ENCODE measurements at regions not wholly inside any gene's neighbourhood (a gene's known extent, or its start where the extent isn't known, plus 50 kb on each side); places are given as distances from the start of the nearest gene placed in this dataset.

DNA sequence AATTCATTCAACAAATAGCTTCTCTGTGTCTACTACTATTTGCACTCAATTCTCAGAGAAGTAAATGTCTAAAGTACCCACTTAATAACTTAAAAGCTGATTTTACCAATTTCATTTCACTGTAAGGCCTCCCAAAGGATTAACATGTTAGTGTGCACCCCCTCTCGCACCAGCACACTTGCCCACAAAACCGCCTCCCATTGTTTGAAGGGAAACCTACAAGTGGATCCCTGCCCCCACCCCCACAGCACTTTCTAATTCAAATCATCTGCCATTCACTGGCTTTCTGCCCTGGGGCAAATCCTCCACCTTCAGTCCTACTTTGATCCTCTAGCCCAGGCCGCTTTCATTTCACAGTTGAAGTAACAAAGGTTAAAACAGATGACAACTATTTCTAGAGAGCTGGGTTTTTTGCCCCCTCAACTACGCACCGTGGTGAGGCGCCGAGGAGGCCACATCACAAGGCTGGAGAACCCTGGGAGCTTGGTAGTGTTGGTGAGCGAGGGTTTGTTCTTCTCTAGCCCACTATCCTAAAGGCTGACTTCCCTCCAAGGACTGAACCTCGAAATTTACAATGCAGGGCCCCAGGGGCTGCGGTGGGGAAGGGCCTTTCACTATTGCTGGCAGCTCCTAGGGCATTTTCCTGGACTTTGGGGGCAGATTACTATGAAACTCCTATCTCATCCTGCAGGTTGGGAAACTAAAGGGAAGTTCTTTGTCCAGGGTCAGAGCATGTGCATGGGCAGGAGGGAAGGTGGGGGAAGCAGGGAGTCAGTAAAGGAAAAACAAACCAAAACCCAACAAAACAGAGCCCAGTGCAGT lies 517.4 kb upstream of the ZMIZ1 start:
- Histone ChIP-seq H3K4me3 (no peak overlapping the region), H3K27ac (peak overlapping the region in 1 of 2 donors; percentile 86)
- no peak for DNase-seq (ENCODE audit: low spot score)
- TF ChIP-seq, protein P1, sequence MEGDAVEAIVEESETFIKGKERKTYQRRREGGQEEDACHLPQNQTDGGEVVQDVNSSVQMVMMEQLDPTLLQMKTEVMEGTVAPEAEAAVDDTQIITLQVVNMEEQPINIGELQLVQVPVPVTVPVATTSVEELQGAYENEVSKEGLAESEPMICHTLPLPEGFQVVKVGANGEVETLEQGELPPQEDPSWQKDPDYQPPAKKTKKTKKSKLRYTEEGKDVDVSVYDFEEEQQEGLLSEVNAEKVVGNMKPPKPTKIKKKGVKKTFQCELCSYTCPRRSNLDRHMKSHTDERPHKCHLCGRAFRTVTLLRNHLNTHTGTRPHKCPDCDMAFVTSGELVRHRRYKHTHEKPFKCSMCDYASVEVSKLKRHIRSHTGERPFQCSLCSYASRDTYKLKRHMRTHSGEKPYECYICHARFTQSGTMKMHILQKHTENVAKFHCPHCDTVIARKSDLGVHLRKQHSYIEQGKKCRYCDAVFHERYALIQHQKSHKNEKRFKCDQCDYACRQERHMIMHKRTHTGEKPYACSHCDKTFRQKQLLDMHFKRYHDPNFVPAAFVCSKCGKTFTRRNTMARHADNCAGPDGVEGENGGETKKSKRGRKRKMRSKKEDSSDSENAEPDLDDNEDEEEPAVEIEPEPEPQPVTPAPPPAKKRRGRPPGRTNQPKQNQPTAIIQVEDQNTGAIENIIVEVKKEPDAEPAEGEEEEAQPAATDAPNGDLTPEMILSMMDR (IDR thresholded peaks at IDR 0.05) = no peak

DNA sequence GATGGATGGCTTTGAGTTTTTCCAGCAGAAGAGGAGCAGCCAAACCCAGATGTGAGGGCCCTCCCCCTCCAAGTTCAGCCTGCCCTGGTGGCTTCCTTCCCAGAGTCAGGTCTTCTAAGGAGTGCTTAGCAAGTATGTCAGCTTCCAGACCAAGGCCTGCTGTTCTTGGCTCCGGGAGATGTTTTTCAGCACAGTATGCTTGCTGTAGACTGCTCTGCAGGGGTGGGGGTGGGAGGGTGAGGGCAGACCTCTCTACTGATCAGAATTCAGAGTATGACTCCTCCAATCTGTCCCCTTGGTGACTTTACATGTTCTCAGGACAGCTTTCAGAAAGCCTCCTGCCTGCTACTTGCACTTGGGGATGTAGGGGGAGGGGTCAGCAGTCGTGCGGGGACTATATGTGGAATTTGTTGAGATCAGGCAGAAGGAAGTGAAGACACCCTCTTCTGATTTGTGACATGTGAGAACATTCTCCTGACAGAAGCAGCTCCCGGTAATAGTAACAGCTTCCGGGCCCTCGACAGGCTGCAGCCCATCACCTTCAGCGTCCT lies 516.4 kb upstream of the ZMIZ1 start:
- DNase-seq (ENCODE audit: low spot score) = peak; percentile 87
- peak overlapping the region; percentile 39 to 86 for H3K27ac ChIP-seq

GRCh38 chr10:78553792-78554191 lies 515.0 kb upstream of the ZMIZ1 start:
- DNase-seq (ENCODE audit: low spot score) = no peak
- H3K4me3 ChIP-seq = no peak overlapping the region
- H3K27ac ChIP-seq = no peak overlapping the region
- TF ChIP-seq, protein P1 (IDR thresholded peaks at IDR 0.05) = no peak

More for the DNA sequence above, 516.4 kb upstream of the ZMIZ1 start:
- H3K4me3 ChIP-seq = peak overlapping the region; percentile 18
- TF ChIP-seq, protein P1 (IDR thresholded peaks at IDR 0.05) = no peak

GRCh38 chr10:78555128-78555527 lies 513.6 kb upstream of the ZMIZ1 start:
- Histone ChIP-seq H3K27ac (no peak overlapping the region), H3K4me3 (no peak overlapping the region)
- TF ChIP-seq, protein P1 (IDR thresholded peaks at IDR 0.05) = no peak
- no peak for DNase-seq (ENCODE audit: low spot score)

DNA sequence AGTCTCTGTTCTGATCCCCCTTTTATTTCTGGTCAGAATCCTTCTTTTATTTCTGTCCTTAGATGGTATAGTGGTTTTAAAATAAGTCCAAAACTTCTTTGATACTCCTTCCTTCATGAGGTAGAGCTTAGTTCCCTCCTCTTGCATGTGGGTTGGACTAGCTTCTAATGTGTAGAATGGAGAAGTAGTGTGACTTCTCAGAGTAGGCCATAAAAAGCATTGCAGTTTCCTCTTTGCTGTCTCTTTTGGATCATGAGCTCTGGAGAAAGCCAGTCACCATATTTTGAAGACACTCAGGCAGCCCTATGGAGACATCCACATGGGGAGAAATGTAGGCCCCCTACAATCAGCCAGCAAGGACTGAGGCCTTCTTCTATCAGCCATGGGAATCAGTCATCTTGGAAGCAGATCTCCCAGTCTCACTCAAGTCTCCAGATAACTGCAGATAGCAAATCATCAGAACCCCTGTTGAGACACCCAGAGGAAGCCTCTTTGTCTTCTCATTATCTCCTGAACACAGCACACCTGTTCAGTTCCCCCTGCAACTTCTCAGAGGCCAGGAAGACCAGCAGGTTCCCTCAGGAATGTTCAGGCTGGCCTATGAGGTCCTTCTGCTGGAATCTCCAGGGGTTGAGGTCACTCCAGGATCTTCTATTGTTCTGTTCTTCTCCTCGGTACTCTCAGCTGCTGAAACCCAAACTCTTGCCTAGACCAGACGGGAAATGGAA lies 511.9 kb upstream of the ZMIZ1 start:
- TF ChIP-seq, protein P1 (IDR thresholded peaks at IDR 0.05) = no peak
- no peak overlapping the region for H3K4me3 ChIP-seq

GRCh38 chr10:78557433-78557925 lies 511.3 kb upstream of the ZMIZ1 start:
- no peak for DNase-seq (ENCODE audit: low spot score)
- TF ChIP-seq, protein P1 (IDR thresholded peaks at IDR 0.05) = no peak
- H3K27ac ChIP-seq = no peak overlapping the region
- H3K4me3 ChIP-seq = no peak overlapping the region

More for the DNA sequence above, 511.9 kb upstream of the ZMIZ1 start:
- H3K27ac ChIP-seq = no peak overlapping the region
- DNase-seq (ENCODE audit: low spot score) = no peak

Measured in coronary artery (tissue), 2 donors.